HCT116 (cell line): ENCODE measurements at regions not wholly inside any gene's neighbourhood (a gene's known extent, or its start where the extent isn't known, plus 50 kb on each side); places are given as distances from the start of the nearest gene placed in this dataset.

Source experiments
- ATF3 ChIP-seq: IDR thresholded peaks from 2 replicates; pipeline ENCODE4 v1.6.1; 2012
- CTCF ChIP-seq, 3 experiments: fragments of 200-600 bp in 1 of 3; sonication (generic) in 1 of 3; IDR thresholded peaks in 2 of 3; conservative IDR thresholded peaks in 1 of 3; 2 replicates each; pipeline ENCODE4 v1.5.1; 2012 to 2017; ENCODE audit warnings: low read depth in 2 of 3, low read length in 2 of 3, antibody characterized with exemption in 1 of 3, borderline replicate concordance in 1 of 3, control low read depth in 1 of 3, mild to moderate bottlenecking in 1 of 3, mixed read lengths in 1 of 3, mixed run types in 1 of 3, moderate library complexity in 1 of 3; ENCODE audit not compliant: insufficient read depth in 1 of 3
- ELF1 ChIP-seq: IDR thresholded peaks from 2 replicates; pipeline ENCODE4 v1.6.1; 2012; ENCODE audit warnings: low read depth, borderline replicate concordance
- EZH2phosphoT487 ChIP-seq: fragments of 200-600 bp; IDR thresholded peaks from 2 replicates; pipeline ENCODE4 v1.6.1; 2018; ENCODE audit warnings: antibody characterized with exemption, borderline replicate concordance
- JUND ChIP-seq: IDR thresholded peaks from 2 replicates; pipeline ENCODE4 v1.6.1; 2012
- POLR2A ChIP-seq: IDR thresholded peaks from 2 replicates; pipeline ENCODE4 v1.7.0; 2011; ENCODE audit warnings: borderline replicate concordance; ENCODE audit not compliant: insufficient read depth, insufficient read length; ENCODE audit errors: extremely low read depth
- POLR2AphosphoS5 ChIP-seq: IDR thresholded peaks from 2 replicates; pipeline ENCODE4 v1.6.1; 2011; ENCODE audit warnings: mild to moderate bottlenecking, low read depth, low read length, moderate library complexity
- RAD21 ChIP-seq: IDR thresholded peaks from 2 replicates; pipeline ENCODE4 v1.6.1; 2012; ENCODE audit warnings: low read depth, mild to moderate bottlenecking
- REST ChIP-seq: IDR thresholded peaks from 2 replicates; pipeline ENCODE4 v1.6.1; 2012; ENCODE audit warnings: low read depth
- SIN3A ChIP-seq: IDR thresholded peaks from 2 replicates; pipeline ENCODE4 v1.6.1; 2012; ENCODE audit warnings: low read depth
- SRF ChIP-seq: IDR thresholded peaks from 2 replicates; pipeline ENCODE4 v1.6.1; 2012; ENCODE audit warnings: low read depth
- TCF7L2 ChIP-seq: IDR thresholded peaks from 2 replicates; pipeline ENCODE4 v1.7.0; 2011; ENCODE audit warnings: borderline replicate concordance, inconsistent platforms; ENCODE audit not compliant: insufficient read depth, insufficient read length; ENCODE audit errors: extremely low read depth

- TF ChIP-seq CTCF (IDR thresholded peaks at IDR 0.05 in 2 of 3, conservative IDR thresholded peaks at IDR 0.05 in 1 of 3; ENCODE audit: borderline replicate concordance in 1 of 3, insufficient read depth in 1 of 3, low read depth in 2 of 3, low read length in 2 of 3), result no peak
- TF ChIP-seq SIN3A, result no peak
- TF ChIP-seq ATF3, result no peak
- TF ChIP-seq REST, result no peak
- no peak for TF ChIP-seq TCF7L2
- TF ChIP-seq EZH2phosphoT487, result no peak
- TF ChIP-seq POLR2AphosphoS5, result no peak
- TF ChIP-seq JUND, result no peak
- no peak for TF ChIP-seq SRF
- no peak for TF ChIP-seq ELF1
- TF ChIP-seq RAD21, result no peak
- no peak for TF ChIP-seq POLR2A
These were observed 1324.7 kb downstream of the AACS start for GRCh38 chr12:126389961-126390360.
